GM12878 (cell line): ENCODE measurements at regions not wholly inside any gene's neighbourhood (a gene's known extent, or its start where the extent isn't known, plus 50 kb on each side); places are given as distances from the start of the nearest gene placed in this dataset.

ENCODE experiments used
- CBX3 ChIP-seq: fragments of 200-600 bp; sonication (generic); IDR thresholded peaks from 2 replicates; pipeline ENCODE4 v1.6.1; 2016; ENCODE audit warnings: low read depth, borderline replicate concordance
- CHD2 ChIP-seq: IDR thresholded peaks from 2 replicates; pipeline ENCODE4 v1.6.1; 2011; ENCODE audit warnings: low read depth, low read length, improper control_type of control experiment, borderline replicate concordance
- EP300 ChIP-seq, 2 experiments: fragments of 150-350 bp in 1 of 2; IDR thresholded peaks; 2 replicates each; pipeline ENCODE4 v1.6.1; 2011 to 2012; ENCODE audit warnings: low read depth in 2 of 2, low read length in 2 of 2, borderline replicate concordance in 1 of 2, improper control_type of control experiment in 1 of 2, inconsistent platforms in 1 of 2; ENCODE audit not compliant: control insufficient read depth in 1 of 2
- FOXM1 ChIP-seq: IDR thresholded peaks from 2 replicates; pipeline ENCODE4 v1.6.1; 2012; ENCODE audit warnings: low read depth, mild to moderate bottlenecking, inconsistent platforms, low read length, moderate library complexity
- JUNB ChIP-seq: IDR thresholded peaks from 2 replicates; pipeline ENCODE4 v1.6.1; 2016; ENCODE audit warnings: antibody characterized with exemption, mild to moderate bottlenecking
- NR2C2 ChIP-seq: IDR thresholded peaks from 2 replicates; pipeline ENCODE4 v1.6.1; 2011; ENCODE audit warnings: borderline replicate concordance, low read depth; ENCODE audit not compliant: control insufficient read depth, insufficient read length
- TBL1XR1 ChIP-seq: IDR thresholded peaks from 2 replicates; pipeline ENCODE4 v1.6.1; 2012; ENCODE audit warnings: low read depth, low read length, improper control_type of control experiment
- YY1 ChIP-seq: IDR thresholded peaks from 2 replicates; pipeline ENCODE4 v1.6.1; 2011; ENCODE audit warnings: low read depth, mild to moderate bottlenecking, low read length
- TF ChIP-seq, protein P1 (sequence below), 3 experiments: IDR thresholded peaks in 2 of 3; conservative IDR thresholded peaks in 1 of 3; 2 replicates each; pipeline ENCODE4 v1.5.1; 2011; ENCODE audit warnings: low read depth in 3 of 3, low read length in 3 of 3, mild to moderate bottlenecking in 3 of 3, control low read depth in 2 of 3, moderate library complexity in 2 of 3, inconsistent platforms in 1 of 3, mixed read lengths in 1 of 3; ENCODE audit not compliant: control insufficient read depth in 2 of 3, insufficient read depth in 1 of 3; ENCODE audit errors: extremely low read depth in 1 of 3
- TF ChIP-seq, protein P2 (sequence below): IDR thresholded peaks from 2 replicates; pipeline ENCODE4 v1.6.1; 2012; ENCODE audit warnings: low read depth, low read length, improper control_type of control experiment
- TF ChIP-seq, protein P3 (sequence below): IDR thresholded peaks from 2 replicates; pipeline ENCODE4 v1.6.1; 2012; ENCODE audit warnings: mild to moderate bottlenecking, low read depth, low read length

DNA sequence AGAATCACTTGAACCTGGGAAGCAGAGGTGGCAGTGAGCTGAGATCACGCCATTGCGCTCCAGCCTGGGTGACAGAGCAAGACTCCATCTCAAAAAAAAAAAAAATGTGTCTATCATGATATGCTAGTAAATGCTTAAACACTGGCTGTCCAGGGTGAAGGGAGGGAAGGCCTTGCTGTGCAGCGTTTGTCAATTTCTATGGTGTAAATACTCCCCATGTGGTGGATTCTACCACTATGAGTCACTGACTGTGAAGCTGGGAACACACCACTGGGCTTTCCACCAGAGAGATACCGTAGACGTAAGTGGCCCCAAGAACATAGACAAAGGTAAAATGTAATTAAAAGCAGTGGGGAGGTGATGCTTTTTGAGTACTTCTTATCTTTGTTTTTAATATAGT, 51.3 kb upstream of the LEF1 start:
- TF ChIP-seq NR2C2 (no peak), EP300 (IDR thresholded peaks at IDR 0.05; ENCODE audit: borderline replicate concordance in 1 of 2, control insufficient read depth in 1 of 2, low read depth in 2 of 2, low read length in 2 of 2) (no peak), CHD2 (no peak), TBL1XR1 (no peak), CBX3 (no peak), YY1 (no peak), FOXM1 (no peak), JUNB (no peak)
- TF ChIP-seq, protein P1, sequence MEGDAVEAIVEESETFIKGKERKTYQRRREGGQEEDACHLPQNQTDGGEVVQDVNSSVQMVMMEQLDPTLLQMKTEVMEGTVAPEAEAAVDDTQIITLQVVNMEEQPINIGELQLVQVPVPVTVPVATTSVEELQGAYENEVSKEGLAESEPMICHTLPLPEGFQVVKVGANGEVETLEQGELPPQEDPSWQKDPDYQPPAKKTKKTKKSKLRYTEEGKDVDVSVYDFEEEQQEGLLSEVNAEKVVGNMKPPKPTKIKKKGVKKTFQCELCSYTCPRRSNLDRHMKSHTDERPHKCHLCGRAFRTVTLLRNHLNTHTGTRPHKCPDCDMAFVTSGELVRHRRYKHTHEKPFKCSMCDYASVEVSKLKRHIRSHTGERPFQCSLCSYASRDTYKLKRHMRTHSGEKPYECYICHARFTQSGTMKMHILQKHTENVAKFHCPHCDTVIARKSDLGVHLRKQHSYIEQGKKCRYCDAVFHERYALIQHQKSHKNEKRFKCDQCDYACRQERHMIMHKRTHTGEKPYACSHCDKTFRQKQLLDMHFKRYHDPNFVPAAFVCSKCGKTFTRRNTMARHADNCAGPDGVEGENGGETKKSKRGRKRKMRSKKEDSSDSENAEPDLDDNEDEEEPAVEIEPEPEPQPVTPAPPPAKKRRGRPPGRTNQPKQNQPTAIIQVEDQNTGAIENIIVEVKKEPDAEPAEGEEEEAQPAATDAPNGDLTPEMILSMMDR (IDR thresholded peaks at IDR 0.05 in 2 of 3, conservative IDR thresholded peaks at IDR 0.05 in 1 of 3; ENCODE audit: control insufficient read depth in 2 of 3, extremely low read depth in 1 of 3, insufficient read depth in 1 of 3, low read depth in 3 of 3, low read length in 3 of 3) = no peak
- TF ChIP-seq, protein P2, sequence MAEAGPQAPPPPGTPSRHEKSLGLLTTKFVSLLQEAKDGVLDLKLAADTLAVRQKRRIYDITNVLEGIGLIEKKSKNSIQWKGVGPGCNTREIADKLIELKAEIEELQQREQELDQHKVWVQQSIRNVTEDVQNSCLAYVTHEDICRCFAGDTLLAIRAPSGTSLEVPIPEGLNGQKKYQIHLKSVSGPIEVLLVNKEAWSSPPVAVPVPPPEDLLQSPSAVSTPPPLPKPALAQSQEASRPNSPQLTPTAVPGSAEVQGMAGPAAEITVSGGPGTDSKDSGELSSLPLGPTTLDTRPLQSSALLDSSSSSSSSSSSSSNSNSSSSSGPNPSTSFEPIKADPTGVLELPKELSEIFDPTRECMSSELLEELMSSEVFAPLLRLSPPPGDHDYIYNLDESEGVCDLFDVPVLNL = no peak
- TF ChIP-seq, protein P3, sequence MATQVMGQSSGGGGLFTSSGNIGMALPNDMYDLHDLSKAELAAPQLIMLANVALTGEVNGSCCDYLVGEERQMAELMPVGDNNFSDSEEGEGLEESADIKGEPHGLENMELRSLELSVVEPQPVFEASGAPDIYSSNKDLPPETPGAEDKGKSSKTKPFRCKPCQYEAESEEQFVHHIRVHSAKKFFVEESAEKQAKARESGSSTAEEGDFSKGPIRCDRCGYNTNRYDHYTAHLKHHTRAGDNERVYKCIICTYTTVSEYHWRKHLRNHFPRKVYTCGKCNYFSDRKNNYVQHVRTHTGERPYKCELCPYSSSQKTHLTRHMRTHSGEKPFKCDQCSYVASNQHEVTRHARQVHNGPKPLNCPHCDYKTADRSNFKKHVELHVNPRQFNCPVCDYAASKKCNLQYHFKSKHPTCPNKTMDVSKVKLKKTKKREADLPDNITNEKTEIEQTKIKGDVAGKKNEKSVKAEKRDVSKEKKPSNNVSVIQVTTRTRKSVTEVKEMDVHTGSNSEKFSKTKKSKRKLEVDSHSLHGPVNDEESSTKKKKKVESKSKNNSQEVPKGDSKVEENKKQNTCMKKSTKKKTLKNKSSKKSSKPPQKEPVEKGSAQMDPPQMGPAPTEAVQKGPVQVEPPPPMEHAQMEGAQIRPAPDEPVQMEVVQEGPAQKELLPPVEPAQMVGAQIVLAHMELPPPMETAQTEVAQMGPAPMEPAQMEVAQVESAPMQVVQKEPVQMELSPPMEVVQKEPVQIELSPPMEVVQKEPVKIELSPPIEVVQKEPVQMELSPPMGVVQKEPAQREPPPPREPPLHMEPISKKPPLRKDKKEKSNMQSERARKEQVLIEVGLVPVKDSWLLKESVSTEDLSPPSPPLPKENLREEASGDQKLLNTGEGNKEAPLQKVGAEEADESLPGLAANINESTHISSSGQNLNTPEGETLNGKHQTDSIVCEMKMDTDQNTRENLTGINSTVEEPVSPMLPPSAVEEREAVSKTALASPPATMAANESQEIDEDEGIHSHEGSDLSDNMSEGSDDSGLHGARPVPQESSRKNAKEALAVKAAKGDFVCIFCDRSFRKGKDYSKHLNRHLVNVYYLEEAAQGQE = no peak
